ENCODE measurements at regions not wholly inside any gene's neighbourhood (a gene's known extent, or its start where the extent isn't known, plus 50 kb on each side); places are given as distances from the start of the nearest gene placed in this dataset.

DNA sequence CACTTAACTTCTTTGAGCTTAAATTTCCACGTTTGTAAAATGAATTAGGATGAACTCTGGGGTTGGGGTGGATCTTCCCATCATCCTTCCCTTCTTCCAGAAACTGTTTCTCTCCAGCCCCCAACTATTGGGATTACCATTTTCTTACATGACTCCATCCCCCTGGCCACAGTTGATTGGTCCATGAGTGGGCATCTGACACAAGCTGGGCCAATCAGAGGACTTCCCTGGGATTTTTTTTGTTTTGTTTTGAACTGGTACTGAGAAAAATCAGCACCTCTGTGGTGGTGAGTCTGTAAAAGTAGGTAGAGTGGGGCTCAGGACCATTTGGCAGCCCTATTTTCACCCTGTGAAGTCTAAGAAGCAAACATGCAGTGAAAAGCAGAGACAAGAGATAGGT, 118.0 kb upstream of the SERTAD2 start:
- H3K27me3 ChIP-seq (ENCODE audit: low read depth, low read length): peaks cover 12% of the 10 kb centered on the region
- H4K20me1 ChIP-seq (ENCODE audit: insufficient read depth, low read length): no peaks in the 10 kb centered on the region
- H3K79me2 ChIP-seq (ENCODE audit: low read length): no peaks in the 10 kb centered on the region
- no peak overlapping the region for H2AFZ ChIP-seq (ENCODE audit: low read depth, low read length)
- H3K9me3 ChIP-seq (ENCODE audit: insufficient read depth, low read length): peaks cover 5% of the 10 kb centered on the region; the same call in 1 of the 2 replicates
- no peak overlapping the region for H3K9ac ChIP-seq (ENCODE audit: low read length)
- H3K4me2 ChIP-seq (ENCODE audit: low read length): no peak overlapping the region
- H3K36me3 ChIP-seq (replicated peaks; ENCODE audit: low read depth, low read length): no peaks in the 10 kb centered on the region
- TF ChIP-seq, protein P1, sequence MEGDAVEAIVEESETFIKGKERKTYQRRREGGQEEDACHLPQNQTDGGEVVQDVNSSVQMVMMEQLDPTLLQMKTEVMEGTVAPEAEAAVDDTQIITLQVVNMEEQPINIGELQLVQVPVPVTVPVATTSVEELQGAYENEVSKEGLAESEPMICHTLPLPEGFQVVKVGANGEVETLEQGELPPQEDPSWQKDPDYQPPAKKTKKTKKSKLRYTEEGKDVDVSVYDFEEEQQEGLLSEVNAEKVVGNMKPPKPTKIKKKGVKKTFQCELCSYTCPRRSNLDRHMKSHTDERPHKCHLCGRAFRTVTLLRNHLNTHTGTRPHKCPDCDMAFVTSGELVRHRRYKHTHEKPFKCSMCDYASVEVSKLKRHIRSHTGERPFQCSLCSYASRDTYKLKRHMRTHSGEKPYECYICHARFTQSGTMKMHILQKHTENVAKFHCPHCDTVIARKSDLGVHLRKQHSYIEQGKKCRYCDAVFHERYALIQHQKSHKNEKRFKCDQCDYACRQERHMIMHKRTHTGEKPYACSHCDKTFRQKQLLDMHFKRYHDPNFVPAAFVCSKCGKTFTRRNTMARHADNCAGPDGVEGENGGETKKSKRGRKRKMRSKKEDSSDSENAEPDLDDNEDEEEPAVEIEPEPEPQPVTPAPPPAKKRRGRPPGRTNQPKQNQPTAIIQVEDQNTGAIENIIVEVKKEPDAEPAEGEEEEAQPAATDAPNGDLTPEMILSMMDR (IDR thresholded peaks at IDR 0.05; ENCODE audit: low read depth, low read length): no peak
- TF ChIP-seq EZH2phosphoT487 (IDR thresholded peaks at IDR 0.05; ENCODE audit: low read depth): no peak
- no peak overlapping the region for H3K27ac ChIP-seq (ENCODE audit: low read length)
- peaks cover 15% of the 10 kb centered on the region for H3K4me1 ChIP-seq (ENCODE audit: low read length)
- no peak overlapping the region for H3K4me3 ChIP-seq (ENCODE audit: low read length)

DNA sequence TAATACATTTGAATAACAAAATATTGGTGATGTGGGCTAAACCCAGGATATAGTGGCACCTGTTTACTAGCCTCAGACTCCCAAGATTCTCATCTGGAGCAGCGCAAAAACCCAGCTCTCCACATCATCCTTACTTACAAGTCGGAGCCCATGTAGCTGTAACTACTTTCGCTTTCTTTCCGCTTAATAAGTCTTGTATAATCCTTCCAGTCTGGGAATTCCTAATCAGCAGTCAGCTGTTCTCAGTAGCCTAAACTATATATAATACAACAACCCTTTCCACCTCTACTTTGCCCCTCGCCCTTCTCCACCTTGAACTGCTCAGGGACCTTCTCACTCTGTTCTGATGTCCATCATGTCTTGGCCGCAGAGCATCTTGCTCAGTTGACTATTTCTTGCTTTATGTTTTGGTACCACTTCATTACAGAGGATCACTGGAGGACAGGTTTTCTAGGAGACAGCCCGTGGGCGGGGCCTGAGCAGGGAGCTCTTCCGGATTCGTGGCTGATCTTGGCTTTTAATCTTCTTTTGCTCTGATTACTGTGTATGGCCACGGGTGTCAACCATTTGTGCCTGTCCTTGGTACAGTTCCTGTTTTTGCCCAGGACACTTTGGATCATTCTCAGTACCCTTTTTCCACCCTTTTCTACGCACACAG, 119.9 kb upstream of the SERTAD2 start:
- no peak overlapping the region for H2AFZ ChIP-seq (ENCODE audit: low read depth, low read length)
- no peak overlapping the region for H3K4me2 ChIP-seq (ENCODE audit: low read length)
- peaks cover 5% of the 10 kb centered on the region for H3K4me1 ChIP-seq (ENCODE audit: low read length)
- H3K27me3 ChIP-seq (ENCODE audit: low read depth, low read length): peaks cover 12% of the 10 kb centered on the region
- H3K27ac ChIP-seq (ENCODE audit: low read length): no peak overlapping the region
- H4K20me1 ChIP-seq (ENCODE audit: insufficient read depth, low read length): no peaks in the 10 kb centered on the region
- no peaks in the 10 kb centered on the region for H3K79me2 ChIP-seq (ENCODE audit: low read length)
- no peaks in the 10 kb centered on the region for H3K36me3 ChIP-seq (replicated peaks; ENCODE audit: low read depth, low read length)
- H3K9ac ChIP-seq (ENCODE audit: low read length): no peak overlapping the region
- peaks cover 5% of the 10 kb centered on the region; the same call in 1 of the 2 replicates for H3K9me3 ChIP-seq (ENCODE audit: insufficient read depth, low read length)
- TF ChIP-seq, protein P1 (IDR thresholded peaks at IDR 0.05; ENCODE audit: low read depth, low read length): no peak
- TF ChIP-seq EZH2phosphoT487 (IDR thresholded peaks at IDR 0.05; ENCODE audit: low read depth): no peak
- no peak overlapping the region for H3K4me3 ChIP-seq (ENCODE audit: low read length)

DNA sequence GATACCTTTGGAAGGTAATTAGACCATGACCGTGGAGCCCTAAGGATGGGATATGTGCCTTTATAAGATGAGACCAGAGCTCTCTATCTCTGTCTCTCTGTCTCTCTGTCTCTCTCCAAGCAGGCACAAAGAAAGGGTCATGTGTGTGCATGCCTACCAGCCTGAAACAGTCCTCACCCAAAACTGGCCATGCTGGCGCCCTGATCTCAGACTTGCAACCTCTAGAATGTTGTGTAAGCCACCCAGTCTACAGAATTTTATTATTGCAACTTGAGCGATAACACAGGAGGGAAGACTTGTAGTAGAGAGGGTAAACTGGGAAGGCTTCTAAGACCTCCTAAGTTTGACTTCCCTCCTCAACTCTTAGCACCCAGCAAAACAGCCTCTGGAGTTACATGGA, 124.1 kb upstream of the SERTAD2 start:
- Histone ChIP-seq H3K36me3 (replicated peaks; ENCODE audit: low read depth, low read length) (no peaks in the 10 kb centered on the region), H3K4me2 (ENCODE audit: low read length) (no peak overlapping the region), H3K27ac (ENCODE audit: low read length) (no peak overlapping the region), H4K20me1 (ENCODE audit: insufficient read depth, low read length) (no peaks in the 10 kb centered on the region), H3K27me3 (ENCODE audit: low read depth, low read length) (no peaks in the 10 kb centered on the region), H3K9ac (ENCODE audit: low read length) (no peak overlapping the region), H3K79me2 (ENCODE audit: low read length) (no peaks in the 10 kb centered on the region), H3K4me3 (ENCODE audit: low read length) (no peak overlapping the region), H3K4me1 (ENCODE audit: low read length) (no peaks in the 10 kb centered on the region), H2AFZ (ENCODE audit: low read depth, low read length) (no peak overlapping the region), H3K9me3 (ENCODE audit: insufficient read depth, low read length) (peaks cover 5% of the 10 kb centered on the region; the same call in 1 of the 2 replicates)
- TF ChIP-seq, protein P1 (IDR thresholded peaks at IDR 0.05; ENCODE audit: low read depth, low read length): no peak

DNA sequence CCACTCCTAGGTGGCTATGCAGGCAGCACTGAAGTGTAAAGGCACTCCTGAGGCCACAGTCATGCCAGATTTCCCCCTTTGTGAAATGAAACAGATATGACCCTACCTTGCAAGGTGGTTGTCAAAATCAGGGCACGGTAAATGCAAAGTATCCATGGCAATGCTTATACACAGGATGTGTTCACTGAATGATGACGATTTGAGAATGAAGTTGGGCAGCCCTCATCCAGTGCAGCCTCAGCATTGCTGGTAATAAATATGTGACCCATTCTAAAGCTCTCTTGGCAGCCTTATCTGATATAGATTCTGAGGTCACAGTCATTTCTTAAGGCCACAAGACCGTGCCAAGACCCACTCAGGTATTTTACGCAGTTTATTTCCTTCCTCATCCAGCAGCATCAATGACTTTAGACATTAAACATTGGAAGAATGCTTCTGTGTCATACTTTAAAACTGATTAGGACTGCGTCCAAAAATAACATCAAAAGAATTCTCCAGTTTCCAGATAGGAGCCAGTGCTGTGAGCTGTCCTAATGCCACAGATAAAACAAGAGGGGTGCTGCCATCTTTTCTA, 125.5 kb upstream of the SERTAD2 start:
- H3K4me2 ChIP-seq (ENCODE audit: low read length): no peak overlapping the region

More for the DNA sequence above, 125.5 kb upstream of the SERTAD2 start:
- Histone ChIP-seq H2AFZ (ENCODE audit: low read depth, low read length) (no peak overlapping the region), H3K36me3 (replicated peaks; ENCODE audit: low read depth, low read length) (no peaks in the 10 kb centered on the region), H3K79me2 (ENCODE audit: low read length) (no peaks in the 10 kb centered on the region), H3K9ac (ENCODE audit: low read length) (no peak overlapping the region), H3K4me1 (ENCODE audit: low read length) (peaks cover 5% of the 10 kb centered on the region; the same call in 1 of the 2 replicates), H3K4me3 (ENCODE audit: low read length) (no peak overlapping the region), H3K27me3 (ENCODE audit: low read depth, low read length) (no peaks in the 10 kb centered on the region), H3K9me3 (ENCODE audit: insufficient read depth, low read length) (peaks cover 5% of the 10 kb centered on the region; the same call in 1 of the 2 replicates), H4K20me1 (ENCODE audit: insufficient read depth, low read length) (no peaks in the 10 kb centered on the region), H3K27ac (ENCODE audit: low read length) (no peak overlapping the region)
- no peak for TF ChIP-seq EZH2phosphoT487 (IDR thresholded peaks at IDR 0.05; ENCODE audit: low read depth)
- TF ChIP-seq, protein P1 (IDR thresholded peaks at IDR 0.05; ENCODE audit: low read depth, low read length): no peak
